ENCODE measurements at regions not wholly inside any gene's neighbourhood (a gene's known extent, or its start where the extent isn't known, plus 50 kb on each side); places are given as distances from the start of the nearest gene placed in this dataset.
A peak's percentile ranks its signal among the peaks of the same experiment; 100 is the strongest.

DNA sequence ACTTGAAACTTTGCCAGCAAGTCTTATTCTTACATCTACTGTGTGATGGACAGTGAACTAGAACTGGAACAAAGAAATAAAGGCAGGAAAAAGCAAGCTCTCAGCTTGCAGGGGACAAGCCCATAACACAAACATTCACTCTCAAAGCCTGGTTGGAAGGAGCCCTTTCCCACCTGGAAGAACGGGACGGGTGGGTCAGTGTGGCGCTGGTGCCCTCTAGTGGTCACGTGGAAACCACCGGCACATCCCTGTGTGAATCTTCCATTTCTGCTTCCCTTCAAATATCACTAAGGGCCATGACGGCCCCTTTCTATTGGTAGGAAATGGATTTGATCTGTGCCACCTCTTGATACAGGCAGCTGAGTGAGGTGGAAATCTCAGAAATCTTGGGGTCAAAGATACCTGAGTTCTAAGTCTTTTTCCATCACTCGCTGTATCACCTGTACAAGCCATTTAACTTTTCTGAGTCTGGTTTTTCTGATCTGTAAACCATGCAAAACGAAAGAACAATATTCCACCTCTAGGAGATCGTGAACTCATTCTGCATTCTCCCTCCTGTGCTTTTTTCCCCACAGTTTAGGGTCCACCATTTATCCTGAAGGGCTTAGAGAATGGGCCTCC, 211.6 kb downstream of the MSX2 start:
- TF ChIP-seq RAD21 (IDR thresholded peaks at IDR 0.05; ENCODE audit: low read length) (peak; percentile 88), EP300 (IDR thresholded peaks at IDR 0.05; ENCODE audit: borderline replicate concordance in 1 of 2, low read depth in 1 of 2, low read length in 1 of 2) (no peak), RCOR1 (IDR thresholded peaks at IDR 0.05; ENCODE audit: low read length) (no peak), TAF1 (IDR thresholded peaks at IDR 0.05; ENCODE audit: borderline replicate concordance, low read depth, low read length) (no peak), NRF1 (IDR thresholded peaks at IDR 0.05; ENCODE audit: low read depth, low read length) (no peak), MEF2A (IDR thresholded peaks at IDR 0.05; ENCODE audit: borderline replicate concordance, low read depth) (no peak)
- TF ChIP-seq, protein P1, sequence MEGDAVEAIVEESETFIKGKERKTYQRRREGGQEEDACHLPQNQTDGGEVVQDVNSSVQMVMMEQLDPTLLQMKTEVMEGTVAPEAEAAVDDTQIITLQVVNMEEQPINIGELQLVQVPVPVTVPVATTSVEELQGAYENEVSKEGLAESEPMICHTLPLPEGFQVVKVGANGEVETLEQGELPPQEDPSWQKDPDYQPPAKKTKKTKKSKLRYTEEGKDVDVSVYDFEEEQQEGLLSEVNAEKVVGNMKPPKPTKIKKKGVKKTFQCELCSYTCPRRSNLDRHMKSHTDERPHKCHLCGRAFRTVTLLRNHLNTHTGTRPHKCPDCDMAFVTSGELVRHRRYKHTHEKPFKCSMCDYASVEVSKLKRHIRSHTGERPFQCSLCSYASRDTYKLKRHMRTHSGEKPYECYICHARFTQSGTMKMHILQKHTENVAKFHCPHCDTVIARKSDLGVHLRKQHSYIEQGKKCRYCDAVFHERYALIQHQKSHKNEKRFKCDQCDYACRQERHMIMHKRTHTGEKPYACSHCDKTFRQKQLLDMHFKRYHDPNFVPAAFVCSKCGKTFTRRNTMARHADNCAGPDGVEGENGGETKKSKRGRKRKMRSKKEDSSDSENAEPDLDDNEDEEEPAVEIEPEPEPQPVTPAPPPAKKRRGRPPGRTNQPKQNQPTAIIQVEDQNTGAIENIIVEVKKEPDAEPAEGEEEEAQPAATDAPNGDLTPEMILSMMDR (IDR thresholded peaks at IDR 0.05) = peak; percentile 87
- TF ChIP-seq, protein P2, sequence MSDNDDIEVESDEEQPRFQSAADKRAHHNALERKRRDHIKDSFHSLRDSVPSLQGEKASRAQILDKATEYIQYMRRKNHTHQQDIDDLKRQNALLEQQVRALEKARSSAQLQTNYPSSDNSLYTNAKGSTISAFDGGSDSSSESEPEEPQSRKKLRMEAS (IDR thresholded peaks at IDR 0.05; ENCODE audit: low read depth) = no peak
- TF ChIP-seq, protein P3, sequence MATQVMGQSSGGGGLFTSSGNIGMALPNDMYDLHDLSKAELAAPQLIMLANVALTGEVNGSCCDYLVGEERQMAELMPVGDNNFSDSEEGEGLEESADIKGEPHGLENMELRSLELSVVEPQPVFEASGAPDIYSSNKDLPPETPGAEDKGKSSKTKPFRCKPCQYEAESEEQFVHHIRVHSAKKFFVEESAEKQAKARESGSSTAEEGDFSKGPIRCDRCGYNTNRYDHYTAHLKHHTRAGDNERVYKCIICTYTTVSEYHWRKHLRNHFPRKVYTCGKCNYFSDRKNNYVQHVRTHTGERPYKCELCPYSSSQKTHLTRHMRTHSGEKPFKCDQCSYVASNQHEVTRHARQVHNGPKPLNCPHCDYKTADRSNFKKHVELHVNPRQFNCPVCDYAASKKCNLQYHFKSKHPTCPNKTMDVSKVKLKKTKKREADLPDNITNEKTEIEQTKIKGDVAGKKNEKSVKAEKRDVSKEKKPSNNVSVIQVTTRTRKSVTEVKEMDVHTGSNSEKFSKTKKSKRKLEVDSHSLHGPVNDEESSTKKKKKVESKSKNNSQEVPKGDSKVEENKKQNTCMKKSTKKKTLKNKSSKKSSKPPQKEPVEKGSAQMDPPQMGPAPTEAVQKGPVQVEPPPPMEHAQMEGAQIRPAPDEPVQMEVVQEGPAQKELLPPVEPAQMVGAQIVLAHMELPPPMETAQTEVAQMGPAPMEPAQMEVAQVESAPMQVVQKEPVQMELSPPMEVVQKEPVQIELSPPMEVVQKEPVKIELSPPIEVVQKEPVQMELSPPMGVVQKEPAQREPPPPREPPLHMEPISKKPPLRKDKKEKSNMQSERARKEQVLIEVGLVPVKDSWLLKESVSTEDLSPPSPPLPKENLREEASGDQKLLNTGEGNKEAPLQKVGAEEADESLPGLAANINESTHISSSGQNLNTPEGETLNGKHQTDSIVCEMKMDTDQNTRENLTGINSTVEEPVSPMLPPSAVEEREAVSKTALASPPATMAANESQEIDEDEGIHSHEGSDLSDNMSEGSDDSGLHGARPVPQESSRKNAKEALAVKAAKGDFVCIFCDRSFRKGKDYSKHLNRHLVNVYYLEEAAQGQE (IDR thresholded peaks at IDR 0.05; ENCODE audit: low read depth, low read length) = no peak

Data from SK-N-SH (cell line).